Upper lobe of left lung (tissue), 4 donors: ENCODE measurements at regions not wholly inside any gene's neighbourhood (a gene's known extent, or its start where the extent isn't known, plus 50 kb on each side); places are given as distances from the start of the nearest gene placed in this dataset.

Experiments used
- POLR2AphosphoS5 ChIP-seq, 2 donors: sonication (generic); formaldehyde crosslinking; IDR thresholded peaks; one replicate each; pipeline ENCODE4 v1.5.1; 2017; ENCODE audit warnings: antibody characterized with exemption in 2 of 2
- TF ChIP-seq, protein P1 (sequence below), 6 experiments: fragments of 450-650 bp in 4 of 6; fragments of 200-600 bp in 2 of 6; sonication (generic) in 2 of 6; IDR thresholded peaks; one replicate each; pipeline ENCODE4 v1.5.1; 2016 to 2019; ENCODE audit warnings: antibody characterized with exemption in 6 of 6

DNA sequence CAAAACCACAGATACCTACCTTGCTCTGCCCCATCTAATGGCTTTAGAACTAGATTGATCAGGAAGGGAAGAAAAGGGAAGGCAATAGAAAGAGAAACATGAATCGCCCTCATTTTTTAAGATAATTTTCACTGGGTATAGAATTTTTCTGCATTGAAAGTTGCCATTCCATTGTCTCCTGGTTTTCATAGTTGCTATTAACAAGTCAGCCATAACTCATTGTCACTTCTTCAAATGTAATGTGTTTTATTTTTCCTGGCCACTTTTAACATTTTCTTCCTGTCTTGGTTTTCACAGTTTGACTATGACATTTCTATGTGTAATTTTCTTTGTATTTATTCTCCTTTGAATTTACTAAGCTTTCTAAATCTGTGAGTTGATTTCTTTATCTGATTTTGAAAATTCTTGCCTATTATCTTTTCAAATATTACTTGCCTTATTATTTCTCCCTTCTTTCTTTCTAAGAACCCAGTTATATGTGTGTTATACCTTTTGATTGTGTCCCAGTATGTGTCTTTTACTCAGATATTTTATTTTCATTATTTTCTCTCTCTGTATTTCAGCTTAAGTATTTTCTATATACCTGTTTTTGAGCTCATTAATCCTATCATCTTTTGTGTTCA is 85.5 kb upstream of the GLI2 start:
- TF ChIP-seq, protein P1, sequence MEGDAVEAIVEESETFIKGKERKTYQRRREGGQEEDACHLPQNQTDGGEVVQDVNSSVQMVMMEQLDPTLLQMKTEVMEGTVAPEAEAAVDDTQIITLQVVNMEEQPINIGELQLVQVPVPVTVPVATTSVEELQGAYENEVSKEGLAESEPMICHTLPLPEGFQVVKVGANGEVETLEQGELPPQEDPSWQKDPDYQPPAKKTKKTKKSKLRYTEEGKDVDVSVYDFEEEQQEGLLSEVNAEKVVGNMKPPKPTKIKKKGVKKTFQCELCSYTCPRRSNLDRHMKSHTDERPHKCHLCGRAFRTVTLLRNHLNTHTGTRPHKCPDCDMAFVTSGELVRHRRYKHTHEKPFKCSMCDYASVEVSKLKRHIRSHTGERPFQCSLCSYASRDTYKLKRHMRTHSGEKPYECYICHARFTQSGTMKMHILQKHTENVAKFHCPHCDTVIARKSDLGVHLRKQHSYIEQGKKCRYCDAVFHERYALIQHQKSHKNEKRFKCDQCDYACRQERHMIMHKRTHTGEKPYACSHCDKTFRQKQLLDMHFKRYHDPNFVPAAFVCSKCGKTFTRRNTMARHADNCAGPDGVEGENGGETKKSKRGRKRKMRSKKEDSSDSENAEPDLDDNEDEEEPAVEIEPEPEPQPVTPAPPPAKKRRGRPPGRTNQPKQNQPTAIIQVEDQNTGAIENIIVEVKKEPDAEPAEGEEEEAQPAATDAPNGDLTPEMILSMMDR (IDR thresholded peaks at IDR 0.05), result no peak
- no peak for TF ChIP-seq POLR2AphosphoS5 (IDR thresholded peaks at IDR 0.05)
